HepG2 (cell line): ENCODE measurements at regions not wholly inside any gene's neighbourhood (a gene's known extent, or its start where the extent isn't known, plus 50 kb on each side); places are given as distances from the start of the nearest gene placed in this dataset.

Source experiments
- ATAC-seq: fragments of 200-7000 bp; cut with Tn5 transposase; 3 replicates; pipeline ENCODE4 v1.9.1; 2020; ENCODE audit warnings: mild to moderate bottlenecking, moderate library complexity
- BruUV-seq: library from RNA; stranded (reverse); fragments of 400-500 nt; replicated peaks from 2 replicates; lab custom pipeline; 2021; lab: Mats Ljungman, UMichigan
- CTCF ChIA-PET: fragments of 300-600 bp; formaldehyde crosslinking; extraction: SDS; loops from one replicate; lab custom pipeline; 2021; ENCODE audit warnings: low total read pairs, inconsistent platforms, low intra/inter-chr PET ratio; lab: Yijun Ruan, JAX
- POLR2A ChIA-PET: fragments of 350-600 bp; sonication (Branson Sonifier 250); formaldehyde crosslinking; loops from one replicate; lab custom pipeline; 2020; ENCODE audit warnings: antibody characterized with exemption, inconsistent platforms; lab: Yijun Ruan, JAX
- DNase-seq: peaks from one replicate; pipeline ENCODE4 v3.0.0-alpha.2; 2015; ENCODE audit warnings: low spot score
- FAIRE-seq: peaks from 3 replicates; lab custom pipeline; 2011; peaks lifted over from hg19 to GRCh38; lab: Jason Lieb, UNC
- H2AFZ ChIP-seq: one replicate; pipeline ENCODE4 v1.6.1; 2011; ENCODE audit warnings: low read length, inconsistent platforms
- H3K27ac ChIP-seq: fragments of 300-600 bp; 3 replicates; pipeline ENCODE4 v1.8.0; 2011; ENCODE audit warnings: mixed run types, mild to moderate bottlenecking, mixed read lengths, low read length, inconsistent platforms; ENCODE audit not compliant: insufficient read depth; ENCODE audit errors: extremely low read length
- H3K27me3 ChIP-seq, 2 experiments: fragments of 200-600 bp in 1 of 2; 2 replicates in 1 of 2; 3 replicates in 1 of 2; pipeline versions ENCODE4 v1.6.0 to v1.8.0; 2011; ENCODE audit warnings: low read length in 2 of 2, mild to moderate bottlenecking in 2 of 2, moderate library complexity in 2 of 2, inconsistent platforms in 1 of 2; ENCODE audit not compliant: insufficient read depth in 2 of 2, control insufficient read depth in 1 of 2
- H3K36me3 ChIP-seq, 2 experiments: fragments of 200-600 bp in 1 of 2; replicated peaks in 1 of 2; 2 replicates in 1 of 2; 3 replicates in 1 of 2; pipeline versions ENCODE4 v1.5.1 to v1.8.0; 2011; ENCODE audit warnings: low read length in 2 of 2, inconsistent platforms in 1 of 2; ENCODE audit not compliant: insufficient read depth in 2 of 2, control insufficient read depth in 1 of 2
- H3K4me1 ChIP-seq: 2 replicates; pipeline ENCODE4 v1.5.1; 2012; ENCODE audit warnings: low read length, inconsistent platforms; ENCODE audit not compliant: insufficient read depth
- H3K4me2 ChIP-seq: 2 replicates; pipeline ENCODE4 v1.6.0; 2011; ENCODE audit warnings: low read depth, low read length, inconsistent platforms
- H3K4me3 ChIP-seq, 3 experiments: fragments of 200-600 bp in 1 of 3; sonication (generic), shearing (Covaris generic) in 1 of 3; replicated peaks in 1 of 3; 2 replicates each; pipeline ENCODE4 v1.5.1; 2011 to 2016; ENCODE audit warnings: low read length in 3 of 3, inconsistent platforms in 2 of 3, low read depth in 2 of 3, mild to moderate bottlenecking in 2 of 3, control low read depth in 1 of 3, mixed read lengths in 1 of 3; ENCODE audit not compliant: insufficient read depth in 1 of 3
- H3K79me2 ChIP-seq: one replicate; pipeline ENCODE4 v1.6.1; 2011; ENCODE audit warnings: low read length, inconsistent platforms; ENCODE audit not compliant: insufficient read depth
- H3K9ac ChIP-seq: 2 replicates; pipeline ENCODE4 v1.6.0; 2011; ENCODE audit warnings: mild to moderate bottlenecking, low read depth, low read length, inconsistent platforms; ENCODE audit not compliant: insufficient read depth
- H3K9me3 ChIP-seq: 2 replicates; pipeline ENCODE4 v1.5.1; 2012; ENCODE audit warnings: mild to moderate bottlenecking, low read length
- H4K20me1 ChIP-seq: 2 replicates; pipeline ENCODE4 v1.6.0; 2011; ENCODE audit warnings: inconsistent platforms, mild to moderate bottlenecking, low read length, moderate library complexity; ENCODE audit not compliant: insufficient read depth
- ARNTL ChIP-seq: sonication (generic); formaldehyde crosslinking; IDR thresholded peaks from 2 replicates; pipeline ENCODE4 v1.4.0; 2020; ENCODE audit warnings: mild to moderate bottlenecking, missing genetic modification reagents
- BRD4 ChIP-seq: sonication (generic); formaldehyde crosslinking; IDR thresholded peaks from 2 replicates; pipeline ENCODE4 v1.4.0; 2020; ENCODE audit warnings: missing genetic modification reagents
- FIP1L1 ChIP-seq: fragments of 200-400 bp; formaldehyde crosslinking; IDR thresholded peaks from 2 replicates; pipeline ENCODE4 v1.6.1; 2018; ENCODE audit warnings: low read depth, mild to moderate bottlenecking, low read length, moderate library complexity, borderline replicate concordance; ENCODE audit not compliant: insufficient read depth
- FOXA3 ChIP-seq: IDR thresholded peaks from 2 replicates; pipeline ENCODE4 v1.6.1; 2016; ENCODE audit warnings: missing genetic modification reagents, missing compliant biosample characterization
- HNF4G ChIP-seq, 2 experiments: sonication (generic) in 1 of 2; formaldehyde crosslinking in 1 of 2; IDR thresholded peaks; 2 replicates each; pipeline versions ENCODE4 v1.4.0 to v1.6.1; 2011 to 2020; ENCODE audit warnings: borderline replicate concordance in 2 of 2, low read depth in 2 of 2, mild to moderate bottlenecking in 2 of 2, low read length in 1 of 2, missing genetic modification reagents in 1 of 2, moderate library complexity in 1 of 2
- IKZF4 ChIP-seq: sonication (generic); formaldehyde crosslinking; IDR thresholded peaks from 2 replicates; pipeline ENCODE4 v1.5.1; 2020; ENCODE audit warnings: borderline replicate concordance, mild to moderate bottlenecking, low read depth, missing genetic modification reagents; ENCODE audit errors: not compliant biosample characterization
- JUN ChIP-seq: sonication (generic); formaldehyde crosslinking; IDR thresholded peaks from 2 replicates; pipeline ENCODE4 v1.4.0; 2020; ENCODE audit warnings: mild to moderate bottlenecking, missing genetic modification reagents
- KLF13 ChIP-seq: sonication (generic); formaldehyde crosslinking; IDR thresholded peaks from 2 replicates; pipeline ENCODE4 v1.4.0; 2020; ENCODE audit warnings: mild to moderate bottlenecking, missing genetic modification reagents
- NCOA5 ChIP-seq: sonication (generic); formaldehyde crosslinking; IDR thresholded peaks from 2 replicates; pipeline ENCODE4 v1.4.0; 2020; ENCODE audit warnings: missing genetic modification reagents
- POLR2A ChIP-seq, 2 experiments: IDR thresholded peaks; 2 replicates each; pipeline ENCODE4 v1.6.1; 2011; ENCODE audit warnings: low read depth in 2 of 2, low read length in 2 of 2, mild to moderate bottlenecking in 1 of 2, moderate library complexity in 1 of 2; ENCODE audit not compliant: insufficient read depth in 1 of 2
- RBFOX2 ChIP-seq: fragments of 200-400 bp; formaldehyde crosslinking; IDR thresholded peaks from 2 replicates; pipeline ENCODE4 v1.6.1; 2017; ENCODE audit warnings: low read depth, mild to moderate bottlenecking, low read length
- SOX13 ChIP-seq, 3 experiments: fragments of 450-650 bp in 1 of 3; sonication (generic) in 1 of 3; formaldehyde crosslinking in 1 of 3; IDR thresholded peaks in 2 of 3; conservative IDR thresholded peaks in 1 of 3; 2 replicates each; pipeline versions ENCODE4 v1.5.0 to v1.6.1; 2016 to 2020; ENCODE audit warnings: antibody characterized with exemption in 1 of 3, mild to moderate bottlenecking in 1 of 3, missing compliant biosample characterization in 1 of 3, missing genetic modification reagents in 1 of 3, moderate library complexity in 1 of 3
- TAF15 ChIP-seq: fragments of 200-400 bp; formaldehyde crosslinking; IDR thresholded peaks from one replicate; pipeline ENCODE4 v1.6.1; 2018; ENCODE audit warnings: mild to moderate bottlenecking, low read depth, low read length; ENCODE audit not compliant: poor library complexity, severe bottlenecking
- TEAD2 ChIP-seq: sonication (generic); formaldehyde crosslinking; IDR thresholded peaks from 2 replicates; pipeline ENCODE4 v1.9.0; 2021; ENCODE audit warnings: missing genetic modification reagents
- ZBTB3 ChIP-seq: sonication (generic); formaldehyde crosslinking; IDR thresholded peaks from 2 replicates; pipeline ENCODE4 v1.4.0; 2020; ENCODE audit warnings: low read depth, mild to moderate bottlenecking, moderate library complexity, missing genetic modification reagents, borderline replicate concordance
- ZNF513 ChIP-seq: sonication (generic); formaldehyde crosslinking; conservative IDR thresholded peaks from 2 replicates; pipeline ENCODE4 v1.5.0; 2020; ENCODE audit warnings: missing genetic modification reagents
- ZNF549 ChIP-seq: sonication (generic); formaldehyde crosslinking; IDR thresholded peaks from 2 replicates; pipeline ENCODE4 v1.5.0; 2020; ENCODE audit warnings: missing genetic modification reagents
- ZNF614 ChIP-seq: IDR thresholded peaks from 2 replicates; pipeline ENCODE4 v1.6.1; 2018; ENCODE audit warnings: missing biosample characterization, missing genetic modification reagents, inconsistent platforms, borderline replicate concordance
- WGBS: methylation state at CpG from one replicate; pipeline ENCODE4 v1.1.6; 2017; ENCODE audit warnings: low lambda C conversion rate; 5-methylcytosine and 5-hydroxymethylcytosine counted together
- in situ Hi-C: cut with HindIII; loops from 2 replicates; pipeline ENCODE4 v1.10.0; 2017; ENCODE audit warnings: low pct_unique_long_range_greater_than_20kb; ENCODE audit not compliant: extremely low pct_ligation_motif_present
- intact Hi-C: fragments of 100-400 bp; cut with micrococcal nuclease; formaldehyde crosslinking; loops from one replicate; pipeline ENCODE4 v1.10.0; 2022; ENCODE audit not compliant: unreplicated experiment

- no TSS peak for BruUV-seq
- no peaks in the 10 kb centered on the region for H4K20me1 ChIP-seq
- no peak overlapping the region for H2AFZ ChIP-seq
- TF ChIP-seq JUN (CRISPR knock-in tag) (no peak), SOX13 (IDR thresholded peaks at IDR 0.05) (no peak), SOX13 (CRISPR knock-in tag; conservative IDR thresholded peaks at IDR 0.05 in 1 of 2, IDR thresholded peaks at IDR 0.05 in 1 of 2) (no peak), FOXA3 (no peak), ZNF513 (no peak), POLR2A (IDR thresholded peaks at IDR 0.05; ENCODE audit: insufficient read depth in 1 of 2, low read depth in 2 of 2, low read length in 2 of 2) (no peak), FIP1L1 (no peak), KLF13 (CRISPR knock-in tag) (no peak), TAF15 (no peak), ZNF549 (CRISPR knock-in tag) (no peak), NCOA5 (CRISPR knock-in tag) (no peak), HNF4G (IDR thresholded peaks at IDR 0.05; ENCODE audit: borderline replicate concordance, low read depth, low read length) (no peak), HNF4G (CRISPR knock-in tag; IDR thresholded peaks at IDR 0.05; ENCODE audit: borderline replicate concordance, low read depth) (no peak), ARNTL (no peak), ZBTB3 (CRISPR knock-in tag) (no peak), BRD4 (no peak), ZNF614 (CRISPR knock-in tag) (no peak), TEAD2 (CRISPR knock-in tag) (no peak), IKZF4 (CRISPR knock-in tag) (no peak), RBFOX2 (no peak)
- TF ChIP-seq, all 625 proteins: peak for 0
- no peak overlapping the region for H3K27ac ChIP-seq
- ChIA-PET CTCF (no interaction called here), POLR2A (no interaction called here)
- no peak for DNase-seq
- no peak for ATAC-seq
- H3K79me2 ChIP-seq: no peaks in the 10 kb centered on the region
- WGBS: 89% methylated on average over 4 of the region's 4 CpGs
- no peak overlapping the region for H3K4me3 ChIP-seq
- H3K4me1 ChIP-seq: no peaks in the 10 kb centered on the region
- no peak overlapping the region for H3K9ac ChIP-seq
- H3K9me3 ChIP-seq: no peaks in the 10 kb centered on the region
- H3K36me3 ChIP-seq: no peaks in the 10 kb centered on the region
- no peaks in the 10 kb centered on the region for H3K27me3 ChIP-seq
- in situ Hi-C loops: no loop called here
- intact Hi-C loops: no loop called here
- no peak for FAIRE-seq
- no peak overlapping the region for H3K4me2 ChIP-seq
Measured at GRCh38 chr1:222865718-222866117, 50.9 kb downstream of the DISP1 start.
